DND-41 (cell line): ENCODE measurements at regions not wholly inside any gene's neighbourhood (a gene's known extent, or its start where the extent isn't known, plus 50 kb on each side); places are given as distances from the start of the nearest gene placed in this dataset.

ENCODE experiments used
- ATAC-seq: fragments of 200-7000 bp; cut with Tn5 transposase; 3 replicates; pipeline ENCODE4 v1.9.1; 2021; ENCODE audit warnings: low read depth; ENCODE audit not compliant: insufficient read depth
- DNase-seq: peaks from one replicate; pipeline ENCODE4 v3.0.0-alpha.2; 2020
- H2AFZ ChIP-seq: 2 replicates; pipeline ENCODE4 v1.6.0; 2012; ENCODE audit warnings: low read depth, low read length
- H3K27ac ChIP-seq: 2 replicates; pipeline ENCODE4 v1.5.1; 2012; ENCODE audit warnings: low read length, inconsistent platforms
- H3K27me3 ChIP-seq: fragments of 200-600 bp; sonication (generic); 2 replicates; pipeline ENCODE4 v1.6.0; 2012; ENCODE audit warnings: low read length, mild to moderate bottlenecking, inconsistent platforms; ENCODE audit not compliant: insufficient read depth, poor library complexity
- H3K36me3 ChIP-seq: 2 replicates; pipeline ENCODE4 v1.5.1; 2012; ENCODE audit warnings: low read length, inconsistent platforms; ENCODE audit not compliant: insufficient read depth
- H3K4me1 ChIP-seq: 2 replicates; pipeline ENCODE4 v1.5.1; 2012; ENCODE audit warnings: mild to moderate bottlenecking, low read length; ENCODE audit not compliant: insufficient read depth
- H3K4me2 ChIP-seq: 2 replicates; pipeline ENCODE4 v1.6.0; 2012; ENCODE audit warnings: mild to moderate bottlenecking, moderate library complexity, low read length, inconsistent platforms; ENCODE audit not compliant: insufficient read depth
- H3K4me3 ChIP-seq, 2 experiments: fragments of 200-600 bp in 1 of 2; shearing (Covaris generic) in 1 of 2; 2 replicates each; pipeline ENCODE4 v1.5.1; 2012 to 2016; ENCODE audit warnings: inconsistent platforms in 2 of 2, low read length in 2 of 2, mild to moderate bottlenecking in 2 of 2, low read depth in 1 of 2, moderate library complexity in 1 of 2
- H3K79me2 ChIP-seq: 2 replicates; pipeline ENCODE4 v1.6.0; 2012; ENCODE audit warnings: low read length, inconsistent platforms; ENCODE audit not compliant: insufficient read depth
- H3K9ac ChIP-seq: 2 replicates; pipeline ENCODE4 v1.6.0; 2012; ENCODE audit warnings: low read depth, mild to moderate bottlenecking, inconsistent platforms, low read length, moderate library complexity
- H3K9me3 ChIP-seq: 2 replicates; pipeline ENCODE4 v1.5.1; 2012; ENCODE audit warnings: low read length, moderate library complexity, mild to moderate bottlenecking, inconsistent platforms; ENCODE audit not compliant: insufficient read depth, severe bottlenecking
- H4K20me1 ChIP-seq: 2 replicates; pipeline ENCODE4 v1.6.0; 2012; ENCODE audit warnings: low read length; ENCODE audit not compliant: insufficient read depth
- EZH2 ChIP-seq: IDR thresholded peaks from 3 replicates; pipeline ENCODE4 v1.6.1; 2012; ENCODE audit warnings: borderline replicate concordance, low read depth, mild to moderate bottlenecking, moderate library complexity, low read length, inconsistent platforms; ENCODE audit not compliant: severe bottlenecking
- TF ChIP-seq, protein P1 (sequence below): IDR thresholded peaks from 2 replicates; pipeline ENCODE4 v1.5.1; 2012; ENCODE audit warnings: borderline replicate concordance, low read length, moderate library complexity, mild to moderate bottlenecking; ENCODE audit not compliant: poor library complexity, severe bottlenecking; ENCODE audit errors: extremely low read depth

DNA sequence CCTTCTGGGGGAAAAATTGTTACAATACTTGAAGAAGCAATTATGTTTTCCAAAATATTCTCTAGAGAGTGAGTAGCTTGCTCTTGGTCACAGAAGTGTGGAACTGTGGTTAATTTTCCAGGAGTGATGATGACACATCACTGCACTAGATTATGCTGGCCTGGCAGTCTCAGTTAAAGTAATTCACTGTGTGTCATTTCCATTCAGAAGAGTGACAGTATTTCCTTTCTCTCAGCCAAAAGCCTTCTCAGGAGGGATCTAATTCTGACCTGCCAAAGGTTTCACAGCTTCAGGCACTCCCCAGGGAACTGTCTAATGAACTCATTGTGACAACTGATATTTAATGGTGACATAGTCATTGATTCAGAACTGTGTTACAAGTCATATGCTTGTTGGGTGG is 517.5 kb downstream of the TBC1D32 start:
- Histone ChIP-seq H3K4me1 (no peaks in the 10 kb centered on the region), H4K20me1 (no peaks in the 10 kb centered on the region), H3K27me3 (no peaks in the 10 kb centered on the region), H3K9ac (no peak overlapping the region), H3K36me3 (no peaks in the 10 kb centered on the region), H2AFZ (no peak overlapping the region), H3K9me3 (no peaks in the 10 kb centered on the region), H3K4me2 (no peak overlapping the region), H3K27ac (no peak overlapping the region), H3K79me2 (no peaks in the 10 kb centered on the region), H3K4me3 (no peak overlapping the region)
- TF ChIP-seq, protein P1, sequence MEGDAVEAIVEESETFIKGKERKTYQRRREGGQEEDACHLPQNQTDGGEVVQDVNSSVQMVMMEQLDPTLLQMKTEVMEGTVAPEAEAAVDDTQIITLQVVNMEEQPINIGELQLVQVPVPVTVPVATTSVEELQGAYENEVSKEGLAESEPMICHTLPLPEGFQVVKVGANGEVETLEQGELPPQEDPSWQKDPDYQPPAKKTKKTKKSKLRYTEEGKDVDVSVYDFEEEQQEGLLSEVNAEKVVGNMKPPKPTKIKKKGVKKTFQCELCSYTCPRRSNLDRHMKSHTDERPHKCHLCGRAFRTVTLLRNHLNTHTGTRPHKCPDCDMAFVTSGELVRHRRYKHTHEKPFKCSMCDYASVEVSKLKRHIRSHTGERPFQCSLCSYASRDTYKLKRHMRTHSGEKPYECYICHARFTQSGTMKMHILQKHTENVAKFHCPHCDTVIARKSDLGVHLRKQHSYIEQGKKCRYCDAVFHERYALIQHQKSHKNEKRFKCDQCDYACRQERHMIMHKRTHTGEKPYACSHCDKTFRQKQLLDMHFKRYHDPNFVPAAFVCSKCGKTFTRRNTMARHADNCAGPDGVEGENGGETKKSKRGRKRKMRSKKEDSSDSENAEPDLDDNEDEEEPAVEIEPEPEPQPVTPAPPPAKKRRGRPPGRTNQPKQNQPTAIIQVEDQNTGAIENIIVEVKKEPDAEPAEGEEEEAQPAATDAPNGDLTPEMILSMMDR = no peak
- TF ChIP-seq EZH2 = no peak
- DNase-seq = no peak
- no peak for ATAC-seq

DNA sequence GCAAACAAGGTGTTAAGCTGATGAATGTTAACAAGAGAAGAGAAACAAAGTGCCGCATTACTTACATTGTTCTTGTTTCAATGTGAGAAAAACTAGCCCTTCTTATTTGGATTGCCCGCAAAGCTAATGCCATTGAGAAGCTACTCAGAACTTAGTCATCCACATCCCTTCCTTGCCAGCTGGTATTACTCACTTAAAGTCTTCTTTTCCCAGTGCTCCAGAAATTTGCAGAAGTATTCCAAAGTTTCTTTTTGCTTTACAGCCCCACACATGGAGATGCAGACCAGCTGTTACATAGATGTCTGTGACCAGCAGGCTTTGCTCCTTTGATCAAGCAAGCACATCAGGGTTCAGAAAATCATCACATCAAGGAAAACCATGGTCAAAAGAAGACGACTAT is 529.0 kb downstream of the TBC1D32 start:
- Histone ChIP-seq H3K9me3 (peaks cover 4% of the 10 kb centered on the region), H3K4me2 (no peak overlapping the region), H3K4me1 (no peaks in the 10 kb centered on the region), H3K9ac (no peak overlapping the region), H4K20me1 (no peaks in the 10 kb centered on the region), H3K4me3 (no peak overlapping the region), H3K36me3 (no peaks in the 10 kb centered on the region), H3K27me3 (no peaks in the 10 kb centered on the region), H2AFZ (no peak overlapping the region), H3K79me2 (no peaks in the 10 kb centered on the region), H3K27ac (no peak overlapping the region)
- no peak for ATAC-seq
- no peak for DNase-seq
- TF ChIP-seq, protein P1 = no peak
- no peak for TF ChIP-seq EZH2

DNA sequence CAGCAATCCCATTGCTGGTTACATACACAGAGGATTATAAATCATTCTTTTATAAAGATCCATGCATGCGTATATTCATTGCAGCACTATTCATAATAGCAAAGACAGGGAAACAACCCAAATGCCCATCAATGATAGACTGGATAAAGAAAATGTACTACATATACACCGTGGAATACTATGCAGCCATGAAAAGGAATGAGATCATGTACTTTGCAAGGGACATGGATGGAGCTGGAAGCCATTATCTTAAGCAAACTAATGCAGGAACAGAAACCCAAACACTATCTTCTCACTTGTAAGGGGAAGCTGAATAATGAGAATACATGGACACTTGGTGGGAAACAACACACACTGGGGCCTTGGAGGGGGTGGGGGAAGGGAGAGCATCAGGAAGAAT is 529.7 kb downstream of the TBC1D32 start:
- Histone ChIP-seq H4K20me1 (no peaks in the 10 kb centered on the region), H3K4me1 (no peaks in the 10 kb centered on the region), H3K4me2 (no peak overlapping the region), H3K9ac (no peak overlapping the region), H3K79me2 (no peaks in the 10 kb centered on the region), H3K36me3 (no peaks in the 10 kb centered on the region), H3K27me3 (no peaks in the 10 kb centered on the region), H3K4me3 (no peak overlapping the region), H3K27ac (no peak overlapping the region), H2AFZ (no peak overlapping the region), H3K9me3 (peaks cover 4% of the 10 kb centered on the region)
- DNase-seq (no peak), ATAC-seq (no peak)
- TF ChIP-seq EZH2 = no peak
- TF ChIP-seq, protein P1 = no peak

DNA sequence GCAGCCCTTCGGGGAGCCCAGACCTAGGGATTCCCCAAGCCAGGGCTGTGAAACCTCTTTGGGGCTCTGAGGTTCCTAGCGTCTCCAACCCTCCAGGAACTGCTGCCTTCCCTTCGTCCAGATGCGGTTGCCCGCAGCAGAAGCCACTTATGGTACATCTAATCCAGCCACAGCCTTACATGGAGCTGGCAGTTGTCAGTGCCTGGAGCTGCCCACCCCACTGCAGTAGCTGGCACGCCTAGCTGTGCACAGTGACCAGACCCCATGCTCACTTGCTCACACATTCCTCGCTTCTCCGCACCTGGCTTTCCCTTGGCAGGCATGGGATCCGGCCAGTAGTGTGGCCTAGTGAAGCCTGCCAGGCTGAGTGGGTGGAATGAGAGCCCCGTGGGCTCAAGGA is 547.6 kb downstream of the TBC1D32 start:
- H3K27me3 ChIP-seq = no peaks in the 10 kb centered on the region
- H3K4me1 ChIP-seq = no peaks in the 10 kb centered on the region
- no peak overlapping the region for H3K9ac ChIP-seq
- TF ChIP-seq, protein P1 = no peak
- no peak for TF ChIP-seq EZH2
- no peak for ATAC-seq
- H4K20me1 ChIP-seq = no peaks in the 10 kb centered on the region
- DNase-seq = no peak
- no peaks in the 10 kb centered on the region for H3K9me3 ChIP-seq
- H3K79me2 ChIP-seq = no peaks in the 10 kb centered on the region
- H2AFZ ChIP-seq = no peak overlapping the region
- no peak overlapping the region for H3K27ac ChIP-seq
- H3K4me2 ChIP-seq = no peak overlapping the region
- no peak overlapping the region for H3K4me3 ChIP-seq
- no peaks in the 10 kb centered on the region for H3K36me3 ChIP-seq
